H4 (cell line): ENCODE measurements at regions not wholly inside any gene's neighbourhood (a gene's known extent, or its start where the extent isn't known, plus 50 kb on each side); places are given as distances from the start of the nearest gene placed in this dataset.

ENCODE experiments used
- DNase-seq: peaks from one replicate; pipeline ENCODE4 v3.0.0-alpha.2; 2015; ENCODE audit warnings: low spot score

DNA sequence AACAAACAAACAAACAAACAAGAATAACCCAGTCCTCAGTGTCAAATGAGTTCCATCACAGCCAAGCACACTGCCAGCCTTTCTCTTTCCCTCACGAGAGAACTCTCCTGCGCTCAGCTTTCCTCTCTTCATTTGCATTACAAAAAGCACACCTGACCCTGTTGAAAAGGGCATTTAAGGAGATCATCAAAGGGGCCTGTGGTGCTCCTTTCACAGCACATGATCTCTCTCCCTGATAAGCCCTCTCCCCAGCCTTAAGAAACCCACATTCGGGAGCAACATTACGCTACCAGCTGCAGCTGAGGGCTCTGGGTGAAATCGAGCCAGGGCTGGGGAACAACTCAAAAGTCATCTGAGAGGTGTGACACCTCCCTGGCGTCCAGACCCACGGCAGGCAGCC is 165.6 kb upstream of the TMCC3 start:
- no peak for DNase-seq

DNA sequence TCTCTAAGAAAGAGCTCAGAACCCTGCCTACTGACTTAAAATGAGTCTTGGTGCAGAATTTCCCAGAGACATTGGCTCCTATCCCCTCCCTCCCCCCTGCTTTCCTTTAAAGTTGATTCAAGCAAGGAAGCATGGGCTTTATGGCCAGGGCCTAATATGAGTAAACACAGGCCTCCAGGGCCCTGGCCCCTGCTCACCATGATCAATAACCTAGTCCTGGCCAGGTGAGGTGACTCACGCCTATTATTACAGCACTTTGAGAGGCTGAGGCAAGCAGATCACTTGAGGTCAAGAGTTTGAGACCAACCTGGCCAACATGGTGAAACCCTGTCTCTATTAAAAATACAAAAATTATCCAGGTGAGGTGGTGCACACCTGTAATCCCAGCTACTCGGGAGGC is 165.1 kb upstream of the TMCC3 start:
- DNase-seq: no peak

DNA sequence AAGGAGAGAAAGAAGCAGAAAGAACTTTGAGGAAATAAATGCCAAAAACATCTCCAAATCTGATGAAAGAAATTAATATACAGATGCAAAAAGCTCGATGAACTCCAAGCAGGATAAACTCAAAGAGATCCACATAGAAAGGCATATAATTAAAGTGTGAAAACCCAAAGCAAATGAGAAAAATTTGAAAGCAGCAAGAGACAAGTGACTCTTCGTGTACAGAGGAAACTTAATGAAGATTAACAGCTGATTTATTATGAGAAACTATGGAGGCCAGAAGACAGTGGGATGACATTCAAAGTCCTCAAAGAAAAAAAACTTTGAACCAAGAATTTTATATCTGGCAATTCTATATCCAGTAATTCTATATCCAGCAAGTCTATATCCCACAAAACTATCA is 163.0 kb upstream of the TMCC3 start:
- peak; percentile 27 for DNase-seq

DNA sequence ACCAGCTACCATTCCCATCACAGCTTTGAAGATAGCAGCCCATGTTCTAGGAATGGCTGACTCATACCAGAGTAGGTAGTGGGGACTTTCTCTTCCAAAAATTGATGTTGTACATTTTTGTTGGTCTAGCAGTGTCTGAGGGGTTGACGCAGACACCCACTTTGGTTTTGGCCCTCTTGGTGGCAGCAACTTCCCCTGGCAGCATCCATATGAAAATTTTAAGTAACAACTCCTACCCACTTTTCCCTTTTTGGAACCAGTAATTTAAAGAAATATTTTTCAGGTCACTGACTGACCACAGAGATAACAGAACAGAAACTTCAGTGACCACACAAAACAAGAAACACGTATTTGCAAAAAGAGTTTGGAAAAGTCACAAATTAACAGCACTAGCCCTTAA is 162.0 kb upstream of the TMCC3 start:
- DNase-seq: no peak

DNA sequence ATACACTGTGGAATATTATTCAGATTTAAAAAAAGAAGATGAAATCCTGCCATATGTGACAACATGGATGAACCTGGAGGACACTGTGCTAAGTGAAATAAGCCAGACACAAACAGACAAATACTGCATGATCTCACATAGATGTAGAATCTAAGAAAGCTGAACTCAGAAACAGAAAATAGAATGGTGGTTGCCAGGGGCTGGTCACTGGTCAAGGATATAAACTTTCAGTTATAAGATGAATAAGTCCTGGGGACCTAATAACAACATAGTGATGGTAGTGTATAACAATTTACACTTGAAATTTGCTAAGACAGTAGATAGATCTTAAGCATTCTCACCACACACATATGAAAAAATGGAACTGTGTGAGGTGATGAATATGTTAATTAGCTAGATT is 161.3 kb upstream of the TMCC3 start:
- DNase-seq: no peak

DNA sequence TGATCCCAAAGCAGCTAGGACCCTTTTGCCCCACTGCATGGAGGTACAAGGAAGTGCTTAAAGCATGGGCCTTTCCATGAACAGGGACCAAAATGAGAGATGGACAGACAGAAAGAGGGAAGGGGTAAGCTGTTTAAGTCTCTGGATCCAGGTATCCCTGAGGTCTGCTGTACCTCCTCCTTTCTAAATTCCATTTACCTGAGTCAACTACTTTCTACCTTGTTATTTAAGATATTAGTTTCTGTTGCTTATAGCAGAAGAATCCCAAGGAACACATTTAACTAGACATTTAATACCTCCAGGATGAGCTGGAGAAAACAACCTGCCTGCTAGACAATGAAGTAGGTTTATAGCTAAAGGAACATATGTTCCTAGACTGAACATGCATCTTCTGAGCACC is 157.6 kb upstream of the TMCC3 start:
- no peak for DNase-seq

DNA sequence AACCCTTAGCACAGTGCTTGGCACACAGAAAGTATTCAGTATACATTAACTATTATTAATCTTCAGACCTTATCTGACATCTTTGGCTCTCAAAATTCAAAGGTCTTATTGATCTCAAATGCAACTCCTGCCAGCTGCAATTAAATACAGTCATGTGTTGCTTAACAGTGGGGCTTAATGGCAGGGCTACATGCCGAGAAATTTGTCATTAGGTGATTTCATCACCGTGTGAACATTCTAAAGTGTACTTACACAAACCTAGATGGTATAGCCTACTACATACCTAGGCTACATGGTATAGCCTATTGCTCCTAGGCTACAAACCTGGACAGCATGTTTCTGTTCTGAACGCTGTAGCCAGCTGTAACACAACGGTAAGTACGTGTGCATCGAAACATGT is 156.3 kb upstream of the TMCC3 start:
- DNase-seq: no peak

DNA sequence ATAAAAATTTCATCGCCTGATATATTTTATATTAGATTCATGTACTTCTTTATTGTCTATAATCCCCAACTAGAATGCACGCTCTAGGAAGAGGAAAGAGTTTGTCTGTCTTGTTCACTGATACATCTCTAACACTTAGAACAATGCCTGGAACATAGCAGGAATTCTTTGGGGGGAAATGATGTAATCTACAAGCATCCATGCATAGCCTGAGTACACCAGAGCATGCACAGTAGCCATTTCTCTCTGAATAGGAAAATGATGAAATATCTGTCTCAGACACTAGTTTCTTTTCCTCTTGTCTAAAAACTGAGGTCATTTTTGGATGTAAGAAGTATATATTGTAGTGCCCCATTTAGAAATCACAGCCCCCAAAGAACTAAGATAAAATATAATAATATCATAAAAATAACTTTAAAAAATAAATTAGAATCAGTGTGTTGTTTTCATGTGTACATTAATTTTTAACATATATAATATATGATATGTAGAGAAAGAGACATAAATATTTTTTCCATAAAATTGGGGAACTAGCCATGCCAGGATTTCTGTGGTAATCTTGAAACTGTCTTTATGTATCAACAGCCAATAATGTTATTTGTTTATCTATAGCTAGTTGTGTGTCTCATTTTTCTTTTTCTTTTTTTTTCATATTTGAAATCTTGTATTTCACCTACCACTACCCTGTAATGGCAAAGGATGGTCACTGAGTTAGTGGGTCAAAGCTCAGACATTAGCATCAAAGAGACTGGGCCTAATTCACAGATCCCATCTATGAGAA is 155.6 kb upstream of the TMCC3 start:
- peak; percentile 20 for DNase-seq

DNA sequence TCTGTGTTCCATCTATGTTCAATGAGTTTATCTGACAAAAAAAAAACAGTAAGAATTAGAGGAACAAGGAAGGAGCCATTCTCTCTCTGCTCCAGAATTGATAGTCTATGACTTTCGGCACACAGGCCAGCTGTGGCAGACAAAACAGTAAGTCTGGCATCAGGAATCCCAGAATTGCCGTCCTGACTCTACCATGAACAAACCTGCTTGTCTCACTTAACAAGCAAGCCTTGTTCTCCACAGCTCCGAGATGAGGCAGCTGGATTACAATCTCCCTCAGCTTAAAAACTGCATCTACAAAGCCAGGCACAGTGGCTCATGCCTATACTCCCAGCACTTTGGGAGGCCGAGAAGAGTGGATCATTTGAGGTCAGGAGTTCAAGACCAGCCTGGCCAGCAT is 153.6 kb upstream of the TMCC3 start:
- DNase-seq: no peak

DNA sequence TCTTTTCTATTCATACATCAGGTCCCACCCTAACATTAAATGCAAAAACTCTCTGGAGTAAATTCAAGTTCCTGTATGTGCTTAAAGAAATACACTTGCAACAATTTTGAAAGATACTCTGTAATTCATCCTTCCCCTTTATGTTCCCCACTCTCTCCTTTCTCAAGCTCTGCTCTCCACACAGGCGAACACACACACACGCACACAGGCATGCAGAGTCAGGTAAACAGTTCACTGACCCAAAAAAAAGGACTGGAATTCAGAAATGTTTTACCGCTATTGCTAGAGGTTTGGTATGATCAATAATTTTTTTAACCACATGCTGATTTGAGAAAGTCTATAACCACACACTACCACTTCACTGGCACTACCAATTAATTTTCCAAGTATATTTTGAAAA is 152.4 kb upstream of the TMCC3 start:
- no peak for DNase-seq

DNA sequence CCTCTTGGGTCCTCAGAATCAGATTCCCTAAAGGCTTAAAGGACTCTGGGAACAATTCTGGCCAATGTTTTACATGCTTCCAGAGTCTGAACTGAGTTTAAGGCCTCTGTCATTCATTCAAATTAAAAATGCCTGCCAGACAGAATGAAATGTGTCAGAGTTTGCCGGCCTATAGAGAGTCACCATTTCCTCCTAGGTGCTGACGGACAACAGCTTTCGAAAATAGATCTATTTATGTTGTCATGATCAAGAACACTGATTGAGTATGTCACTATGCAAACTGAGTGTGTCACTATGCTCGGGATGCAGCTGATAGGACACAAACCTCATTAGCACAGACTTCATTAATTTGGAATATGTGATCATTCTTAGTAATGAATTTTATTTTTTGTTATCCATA is 151.4 kb upstream of the TMCC3 start:
- DNase-seq: no peak

DNA sequence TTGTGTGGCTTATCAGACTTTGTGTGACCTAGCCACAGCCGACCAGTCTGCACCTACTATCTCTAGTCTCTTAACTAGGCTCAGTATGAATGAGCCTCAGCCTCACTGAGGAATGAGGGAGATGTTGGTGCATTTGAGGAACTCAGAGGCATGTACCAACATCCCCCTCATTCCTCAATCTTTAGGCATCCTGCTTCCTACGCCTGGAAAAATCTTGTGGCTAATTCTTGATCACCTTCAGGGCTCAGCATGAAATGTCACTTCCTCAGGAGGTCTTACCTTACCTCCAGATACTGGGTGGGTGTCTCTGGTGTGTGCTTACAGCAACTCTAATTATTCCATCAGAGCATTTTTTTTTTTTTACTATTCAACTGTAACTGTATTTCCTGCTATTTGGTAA is 148.8 kb upstream of the TMCC3 start:
- DNase-seq: no peak

DNA sequence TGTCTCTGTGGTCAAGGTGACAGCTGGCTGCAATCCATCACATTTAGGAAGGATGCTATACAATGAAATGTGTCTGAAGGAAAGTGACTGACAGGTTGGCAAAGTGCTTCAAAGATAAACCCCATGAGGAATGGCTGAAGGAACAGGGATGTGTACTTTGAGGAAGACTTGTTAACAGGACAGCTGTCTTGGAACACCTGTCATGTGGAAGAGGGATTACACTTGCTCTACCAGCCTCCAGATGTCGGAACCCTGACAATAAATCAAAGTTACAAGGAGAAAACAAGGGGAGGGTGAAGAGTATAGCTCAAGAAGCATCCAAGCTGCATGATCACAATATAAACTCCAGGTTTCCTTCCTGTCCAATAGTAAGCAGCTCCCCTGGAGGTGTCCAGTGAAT is 147.8 kb upstream of the TMCC3 start:
- no peak for DNase-seq

DNA sequence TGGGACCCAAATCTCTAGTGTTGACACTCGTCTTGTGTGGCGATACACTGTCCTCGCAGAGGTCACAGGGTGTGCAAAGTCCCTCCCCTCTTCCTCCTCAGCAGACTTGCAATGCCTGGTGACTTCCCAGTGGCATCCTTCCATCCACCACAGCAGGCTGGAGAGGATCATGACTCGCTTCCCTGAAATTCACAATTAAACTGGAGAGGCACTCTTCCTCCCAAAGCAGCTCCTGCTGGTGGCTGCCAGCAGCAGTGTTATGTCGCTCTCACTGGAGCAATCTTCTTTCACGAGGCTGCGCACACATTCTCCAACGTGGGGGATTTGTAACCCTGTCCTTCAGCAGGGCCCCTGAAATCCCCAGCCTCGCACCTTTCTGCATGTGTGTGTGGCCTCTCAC is 145.2 kb upstream of the TMCC3 start:
- peak; percentile 64 for DNase-seq

DNA sequence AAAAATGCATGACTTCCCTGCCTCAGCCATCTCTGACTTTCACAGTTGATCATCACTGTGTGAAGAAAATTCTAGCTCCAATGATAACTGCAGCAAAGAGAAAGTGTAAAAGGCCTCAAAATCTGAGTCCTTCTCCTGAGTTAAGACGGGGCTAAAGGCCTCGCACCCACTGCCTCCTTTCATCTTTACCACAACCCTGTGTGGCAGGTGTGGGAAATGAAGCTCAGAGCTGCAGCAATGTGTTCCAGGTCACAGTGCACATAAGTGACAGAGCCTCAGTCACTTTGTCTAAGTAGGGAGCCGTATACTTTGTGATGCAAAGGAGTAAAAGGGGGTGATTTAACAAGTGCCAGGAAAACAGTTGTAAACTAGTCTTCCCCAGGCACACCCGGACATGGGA is 144.7 kb upstream of the TMCC3 start:
- DNase-seq: no peak

DNA sequence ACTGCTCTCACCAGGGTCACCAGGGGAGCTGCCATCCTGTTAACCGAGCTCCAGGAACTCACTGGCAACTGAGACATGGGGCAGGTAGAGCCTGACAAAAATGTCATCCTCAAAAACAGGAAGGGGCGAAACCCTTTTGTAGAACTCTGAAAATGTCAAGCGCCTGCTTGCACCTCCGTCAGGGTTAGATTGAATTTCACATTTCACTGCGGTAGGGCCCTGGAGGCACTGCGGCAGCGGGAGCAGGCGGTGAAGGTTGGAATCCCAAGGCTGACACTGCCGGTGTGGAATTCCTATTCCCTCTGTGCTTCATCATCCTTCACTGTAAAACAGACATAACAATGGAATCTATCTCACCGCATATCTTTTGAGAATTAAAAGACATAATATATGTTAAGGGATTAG is 142.8 kb upstream of the TMCC3 start:
- DNase-seq: no peak

DNA sequence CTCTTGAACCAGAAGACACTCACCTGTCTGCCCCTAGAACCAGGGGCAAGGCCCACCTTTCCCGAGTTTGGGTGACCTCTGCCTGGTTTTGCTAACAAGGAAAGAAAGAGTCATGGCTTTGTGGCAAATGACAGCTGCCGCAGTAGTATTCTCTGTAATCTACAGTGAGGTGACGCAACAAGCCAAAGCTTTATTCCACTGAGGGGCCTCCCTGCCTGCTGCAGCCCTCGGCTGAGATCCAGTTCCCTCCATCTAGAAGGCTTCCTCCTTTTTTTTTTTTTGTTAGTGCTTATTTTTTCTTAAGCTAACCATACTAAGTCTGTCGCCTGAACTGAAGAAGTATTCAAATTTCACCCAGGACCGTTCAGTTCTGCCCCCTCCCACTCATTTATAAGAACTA is 142.3 kb upstream of the TMCC3 start:
- no peak for DNase-seq

DNA sequence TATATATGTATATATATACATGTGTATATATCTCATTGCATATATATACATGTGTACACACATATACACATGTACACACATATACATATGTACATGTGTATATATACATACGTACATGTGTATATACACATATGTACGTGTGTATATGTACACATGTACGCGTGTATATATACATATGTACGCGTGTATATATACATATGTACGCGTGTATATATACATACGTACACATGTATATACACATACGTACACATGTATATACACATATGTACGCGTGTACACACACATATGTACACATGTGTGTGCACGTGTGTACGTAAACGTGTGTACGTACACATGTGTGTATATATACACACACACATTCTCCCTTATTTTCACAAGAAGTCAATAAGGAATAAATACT is 141.6 kb upstream of the TMCC3 start:
- no peak for DNase-seq

DNA sequence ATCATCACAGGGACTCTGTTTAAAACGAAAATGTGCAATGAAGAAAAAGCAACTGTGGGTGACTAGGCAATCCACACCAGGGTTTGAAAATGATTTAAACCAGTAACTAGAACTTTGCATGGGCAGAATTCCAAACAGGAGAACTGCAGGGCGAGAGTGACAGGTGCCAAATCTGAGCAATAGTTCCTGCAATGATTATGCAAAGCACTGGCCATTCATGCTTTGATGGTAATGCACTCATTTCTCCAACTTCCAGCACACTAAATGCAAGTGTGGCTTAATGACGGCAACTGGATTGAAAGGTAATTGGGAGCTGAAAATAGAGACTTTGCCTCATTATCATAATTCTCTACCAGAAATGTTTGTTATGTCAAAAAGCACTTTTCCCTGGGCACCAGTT is 140.5 kb upstream of the TMCC3 start:
- DNase-seq: no peak

DNA sequence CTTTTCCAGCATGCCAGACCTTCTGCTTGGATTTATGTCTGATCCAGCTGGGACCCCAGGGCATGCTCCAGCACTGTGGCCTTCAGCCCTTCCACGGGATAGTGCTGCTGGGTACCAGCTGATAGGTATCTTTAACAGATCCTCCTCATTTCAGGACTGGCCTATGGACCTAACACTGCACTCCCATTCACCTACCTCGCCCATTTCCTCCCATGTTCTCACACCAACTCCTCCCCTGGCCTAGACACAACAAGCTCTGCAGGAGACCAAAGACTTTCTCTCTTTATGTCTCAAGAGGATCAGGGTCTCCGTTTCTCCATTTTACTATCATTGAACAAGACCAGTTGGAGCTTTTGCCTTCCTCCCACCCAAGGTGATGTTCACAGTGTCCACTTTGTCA is 140.0 kb upstream of the TMCC3 start:
- DNase-seq: no peak

DNA sequence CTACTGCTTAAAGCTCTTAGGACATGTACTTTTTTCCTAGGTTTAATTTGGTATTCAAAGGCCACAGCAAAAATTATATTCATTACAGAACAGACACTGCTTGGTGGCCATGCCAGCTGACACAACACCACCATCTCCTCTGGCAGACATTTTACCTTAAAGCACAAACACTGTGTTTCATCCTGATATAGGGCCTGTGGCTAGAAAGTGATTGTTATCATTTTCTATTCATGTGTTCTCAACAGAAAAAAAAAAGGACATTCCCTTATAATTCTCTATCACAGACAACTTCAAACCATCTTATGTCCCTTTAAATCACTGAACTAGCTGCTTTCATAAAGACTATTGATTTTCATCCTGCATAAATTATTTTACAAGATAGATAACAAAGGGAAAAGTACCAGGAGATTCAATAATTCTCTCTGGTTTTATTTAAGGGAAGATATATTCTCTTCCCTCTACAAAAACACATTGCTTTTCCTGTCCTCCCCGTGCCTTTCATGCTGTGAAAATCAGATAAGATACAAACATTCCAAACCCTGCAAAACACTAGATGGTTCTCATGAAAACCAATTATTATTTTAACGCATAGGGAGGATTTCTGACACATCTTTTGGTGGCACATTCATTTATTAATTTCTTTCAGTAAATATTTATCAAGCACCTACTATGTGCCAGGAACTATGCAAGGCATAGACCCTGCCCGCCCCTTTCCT is 139.3 kb upstream of the TMCC3 start:
- no peak for DNase-seq

DNA sequence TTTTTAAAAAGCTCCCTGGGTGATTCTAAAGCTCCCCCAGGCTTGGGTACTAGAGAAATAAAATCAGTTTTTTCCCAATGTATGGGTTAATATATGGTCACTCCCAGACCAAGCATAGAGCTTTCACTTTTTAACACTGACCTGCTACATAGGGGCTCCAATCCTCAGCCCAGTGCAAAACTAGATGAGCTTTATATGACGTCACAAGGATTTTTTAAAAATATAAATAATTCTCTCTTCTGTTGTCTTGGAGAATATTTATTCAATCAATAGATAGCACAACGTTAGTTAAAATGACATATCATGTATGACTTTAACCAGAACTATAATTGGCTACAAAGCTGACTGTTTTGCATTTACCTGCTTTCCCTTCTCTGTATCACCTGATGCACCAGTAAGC is 137.9 kb upstream of the TMCC3 start:
- DNase-seq: no peak

DNA sequence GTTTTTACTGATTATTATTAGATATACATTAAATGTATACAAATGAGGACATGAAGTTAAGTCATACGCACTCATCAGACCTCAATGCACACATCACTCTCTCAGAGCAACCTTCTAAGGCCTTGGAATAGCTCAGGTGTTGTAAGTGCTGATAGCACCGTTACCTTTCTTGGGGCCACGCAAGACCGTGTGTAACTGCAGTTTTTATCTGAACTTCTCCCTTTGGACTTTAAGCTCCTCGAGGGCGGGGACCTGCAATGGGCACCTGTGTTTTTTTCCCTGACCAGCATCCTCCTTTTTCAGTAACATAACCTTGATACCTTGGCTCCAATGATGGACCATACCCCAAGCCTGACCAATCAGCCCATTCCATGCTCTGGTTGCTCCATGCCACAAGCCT is 136.5 kb upstream of the TMCC3 start:
- no peak for DNase-seq

DNA sequence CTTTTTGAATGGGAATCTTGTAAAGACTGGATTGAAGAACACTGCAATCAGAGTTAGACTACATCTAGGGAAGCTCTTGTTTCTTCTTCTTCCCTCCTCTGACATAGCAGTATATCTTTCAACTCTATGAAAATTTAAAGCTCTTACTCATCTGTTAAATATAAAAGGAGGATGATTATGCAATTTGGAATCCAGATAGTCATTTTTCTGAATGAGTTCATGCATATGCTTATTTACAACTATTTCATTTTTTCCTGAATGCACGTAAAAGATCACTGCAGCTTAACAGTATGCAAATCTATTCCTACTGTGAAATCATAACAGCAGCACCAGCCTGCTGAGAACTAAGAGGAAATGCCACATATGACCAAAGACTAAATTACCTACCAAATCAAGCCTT is 133.5 kb upstream of the TMCC3 start:
- no peak for DNase-seq
